Spleen (tissue), 7 donors: ENCODE measurements at regions not wholly inside any gene's neighbourhood (a gene's known extent, or its start where the extent isn't known, plus 50 kb on each side); places are given as distances from the start of the nearest gene placed in this dataset.

ENCODE experiments used
- POLR2A ChIP-seq, 3 donors: fragments of 450-650 bp; IDR thresholded peaks; one replicate each; pipeline ENCODE4 v1.5.1; 2017; ENCODE audit warnings: antibody characterized with exemption in 3 of 3, mild to moderate bottlenecking in 1 of 3
- POLR2AphosphoS5 ChIP-seq, 3 donors: sonication (generic); formaldehyde crosslinking; IDR thresholded peaks; one replicate each; pipeline ENCODE4 v1.5.1; 2017; ENCODE audit warnings: antibody characterized with exemption in 3 of 3
- TF ChIP-seq, protein P1 (sequence below), 11 experiments: fragments of 200-600 bp in 7 of 11; fragments of 450-650 bp in 4 of 11; sonication (generic) in 4 of 11; IDR thresholded peaks in 8 of 11; conservative IDR thresholded peaks in 3 of 11; 1 replicate in 7 of 11; 2 replicates in 4 of 11; pipeline versions ENCODE4 v1.4.0 to v1.8.0; 2016 to 2021; ENCODE audit warnings: antibody characterized with exemption in 11 of 11, inconsistent platforms in 4 of 11, mild to moderate bottlenecking in 1 of 11
- donor health status: DM: no; HTN: no; CAD: no; lungs with moderate emphysema.
- donor health status: DM: no; HTN: no; CAD: no.
- donor health status: DM: no; HTN: no; CAD: no.

DNA sequence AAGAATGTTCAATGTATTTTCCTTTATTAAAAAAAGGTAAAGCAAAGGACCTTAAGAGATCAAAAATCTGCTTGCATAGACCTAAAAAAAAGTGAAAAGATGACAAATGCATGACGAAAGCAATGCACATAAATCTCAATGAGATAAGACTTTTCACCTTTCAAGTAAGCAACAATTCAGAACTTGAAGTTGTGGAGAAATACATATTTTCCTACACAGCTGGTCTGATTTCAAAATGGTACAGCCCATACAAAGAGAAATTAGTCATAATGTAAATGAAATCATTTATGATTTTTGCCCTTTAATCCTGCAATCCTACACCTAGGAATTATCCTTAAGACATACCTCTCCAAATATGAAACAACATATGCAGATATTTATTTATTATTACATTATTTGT lies 568.0 kb downstream of the ANXA1 start:
- TF ChIP-seq, protein P1, sequence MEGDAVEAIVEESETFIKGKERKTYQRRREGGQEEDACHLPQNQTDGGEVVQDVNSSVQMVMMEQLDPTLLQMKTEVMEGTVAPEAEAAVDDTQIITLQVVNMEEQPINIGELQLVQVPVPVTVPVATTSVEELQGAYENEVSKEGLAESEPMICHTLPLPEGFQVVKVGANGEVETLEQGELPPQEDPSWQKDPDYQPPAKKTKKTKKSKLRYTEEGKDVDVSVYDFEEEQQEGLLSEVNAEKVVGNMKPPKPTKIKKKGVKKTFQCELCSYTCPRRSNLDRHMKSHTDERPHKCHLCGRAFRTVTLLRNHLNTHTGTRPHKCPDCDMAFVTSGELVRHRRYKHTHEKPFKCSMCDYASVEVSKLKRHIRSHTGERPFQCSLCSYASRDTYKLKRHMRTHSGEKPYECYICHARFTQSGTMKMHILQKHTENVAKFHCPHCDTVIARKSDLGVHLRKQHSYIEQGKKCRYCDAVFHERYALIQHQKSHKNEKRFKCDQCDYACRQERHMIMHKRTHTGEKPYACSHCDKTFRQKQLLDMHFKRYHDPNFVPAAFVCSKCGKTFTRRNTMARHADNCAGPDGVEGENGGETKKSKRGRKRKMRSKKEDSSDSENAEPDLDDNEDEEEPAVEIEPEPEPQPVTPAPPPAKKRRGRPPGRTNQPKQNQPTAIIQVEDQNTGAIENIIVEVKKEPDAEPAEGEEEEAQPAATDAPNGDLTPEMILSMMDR (IDR thresholded peaks at IDR 0.05 in 8 of 11, conservative IDR thresholded peaks at IDR 0.05 in 3 of 11), result no peak
- TF ChIP-seq POLR2AphosphoS5 (IDR thresholded peaks at IDR 0.05) (no peak), POLR2A (IDR thresholded peaks at IDR 0.05) (no peak)
